Liver (tissue), 3 donors: ENCODE measurements at regions not wholly inside any gene's neighbourhood (a gene's known extent, or its start where the extent isn't known, plus 50 kb on each side); places are given as distances from the start of the nearest gene placed in this dataset.

Experiments
- ATF3 ChIP-seq: IDR thresholded peaks from 2 replicates; pipeline ENCODE4 v1.6.1; 2016; ENCODE audit warnings: antibody characterized with exemption
- CTCF ChIP-seq: fragments of 150-350 bp; IDR thresholded peaks from 2 replicates; pipeline ENCODE4 v1.5.1; 2017; ENCODE audit warnings: improper control_type of control experiment, low read depth, low read length; ENCODE audit not compliant: missing input control
- EGR1 ChIP-seq, 2 donors: IDR thresholded peaks; 2 replicates each; pipeline ENCODE4 v1.6.1; 2016 to 2018; ENCODE audit warnings: antibody characterized with exemption in 2 of 2, low read depth in 2 of 2
- FOXA1 ChIP-seq: IDR thresholded peaks from 2 replicates; pipeline ENCODE4 v1.6.1; 2016; ENCODE audit warnings: antibody characterized with exemption
- GABPA ChIP-seq, 2 donors: IDR thresholded peaks in 1 of 2; conservative IDR thresholded peaks in 1 of 2; 2 replicates each; pipeline ENCODE4 v1.6.1; 2016; ENCODE audit warnings: antibody characterized with exemption in 2 of 2, mild to moderate bottlenecking in 1 of 2, moderate library complexity in 1 of 2
- HNF4G ChIP-seq: IDR thresholded peaks from 2 replicates; pipeline ENCODE4 v1.6.1; 2016; ENCODE audit warnings: antibody characterized with exemption
- MAX ChIP-seq: IDR thresholded peaks from 2 replicates; pipeline ENCODE4 v1.6.1; 2016; ENCODE audit warnings: antibody characterized with exemption
- RAD21 ChIP-seq, 2 donors: IDR thresholded peaks; 2 replicates each; pipeline ENCODE4 v1.6.1; 2016; ENCODE audit warnings: antibody characterized with exemption in 2 of 2, mild to moderate bottlenecking in 2 of 2
- REST ChIP-seq: IDR thresholded peaks from 2 replicates; pipeline ENCODE4 v1.6.1; 2016; ENCODE audit warnings: antibody characterized with exemption, mild to moderate bottlenecking
- SP1 ChIP-seq: IDR thresholded peaks from 2 replicates; pipeline ENCODE4 v1.6.1; 2018; ENCODE audit warnings: antibody characterized with exemption, mild to moderate bottlenecking
- TAF1 ChIP-seq: conservative IDR thresholded peaks from 2 replicates; pipeline ENCODE4 v1.6.1; 2016; ENCODE audit warnings: antibody characterized with exemption, mild to moderate bottlenecking
- YY1 ChIP-seq: IDR thresholded peaks from 2 replicates; pipeline ENCODE4 v1.6.1; 2016; ENCODE audit warnings: antibody characterized with exemption, mild to moderate bottlenecking
- ZBTB33 ChIP-seq: IDR thresholded peaks from 2 replicates; pipeline ENCODE4 v1.6.1; 2016; ENCODE audit warnings: antibody characterized with exemption
- donor health status: healthy.
- donor health status: healthy.

GRCh38 chr12:125332900-125333299 is 267.7 kb downstream of the AACS start:
- TF ChIP-seq CTCF (no peak), TAF1 (no peak), ZBTB33 (no peak), FOXA1 (no peak), REST (no peak), YY1 (no peak), SP1 (no peak), ATF3 (no peak), RAD21 (IDR thresholded peaks at IDR 0.05) (no peak), EGR1 (IDR thresholded peaks at IDR 0.05; ENCODE audit: low read depth in 2 of 2) (no peak), GABPA (IDR thresholded peaks at IDR 0.05 in 1 of 2, conservative IDR thresholded peaks at IDR 0.05 in 1 of 2) (no peak), MAX (no peak), HNF4G (no peak)
